ENCODE measurements at regions not wholly inside any gene's neighbourhood (a gene's known extent, or its start where the extent isn't known, plus 50 kb on each side); places are given as distances from the start of the nearest gene placed in this dataset.

GRCh38 chr9:109609060-109609459, 111.0 kb upstream of the PTPN3 start:
- no peaks in the 10 kb centered on the region for H4K20me1 ChIP-seq (replicated peaks; ENCODE audit: control insufficient read depth, extremely low read depth, insufficient read depth, low read length)
- ChIA-PET CTCF (interaction anchor here (1.9 kb wide), 1 partner anchor 209 kb away, joined by 6 read pairs; no protein-coding TSS in a partner anchor), POLR2A (no interaction called here)
- no peaks in the 10 kb centered on the region for H3K9me3 ChIP-seq (replicated peaks; ENCODE audit: control insufficient read depth, insufficient read depth, low read length)
- BruUV-seq (replicated peaks), result no TSS peak
- no peak overlapping the region for H3K9ac ChIP-seq (replicated peaks; ENCODE audit: extremely low read depth, insufficient read depth, low read length)
- intact Hi-C loops (cut with micrococcal nuclease) (no loop called here), dilution Hi-C loops (cut with MboI; ENCODE audit: extremely low pct_ligation_motif_present, low sequenced_read_pairs) (no loop called here)
- no peaks in the 10 kb centered on the region for H3K9me1 ChIP-seq (replicated peaks; ENCODE audit: control insufficient read depth, extremely low read depth, insufficient read depth, low read length)
- H3K27ac ChIP-seq (ENCODE audit: insufficient read depth, low read depth, low read length), result no peak overlapping the region
- H3K4me1 ChIP-seq (ENCODE audit: control insufficient read depth, extremely low read depth, insufficient read depth, low read length), result no peaks in the 10 kb centered on the region
- H3K4me2 ChIP-seq (ENCODE audit: insufficient read depth, low read length), result no peak overlapping the region
- no peak for FAIRE-seq
- H3K36me3 ChIP-seq (ENCODE audit: control insufficient read depth in 2 of 2, extremely low read depth in 1 of 2, insufficient read depth in 2 of 2, low read length in 2 of 2), result no peaks in the 10 kb centered on the region
- no peak for DNase-seq (ENCODE audit: low read depth, low spot score)
- H2AFZ ChIP-seq (ENCODE audit: low read depth, low read length), result no peak overlapping the region
- no peaks in the 10 kb centered on the region for H3K27me3 ChIP-seq (ENCODE audit: control insufficient read depth in 2 of 2, insufficient read depth in 2 of 2, low read length in 2 of 2)
- H3K4me3 ChIP-seq (replicated peaks in 1 of 3; ENCODE audit: insufficient read depth in 1 of 3, low read depth in 1 of 3, low read length in 3 of 3), result no peak overlapping the region
- TF ChIP-seq EZH2 (IDR thresholded peaks at IDR 0.05; ENCODE audit: borderline replicate concordance, low read depth, low read length, severe bottlenecking) (no peak), MYC (IDR thresholded peaks at IDR 0.05; ENCODE audit: low read depth, low read length) (no peak), POLR2A (IDR thresholded peaks at IDR 0.05; ENCODE audit: low read depth, low read length) (no peak), POLR2AphosphoS5 (IDR thresholded peaks at IDR 0.05; ENCODE audit: insufficient read depth, low read depth, low read length) (no peak), GATA2 (IDR thresholded peaks at IDR 0.05; ENCODE audit: insufficient read depth, insufficient read length, low read depth, low read length) (no peak), MAX (IDR thresholded peaks at IDR 0.05; ENCODE audit: insufficient read depth, insufficient read length) (no peak), FOS (IDR thresholded peaks at IDR 0.05; ENCODE audit: borderline replicate concordance, insufficient read depth, low read length) (no peak), JUN (IDR thresholded peaks at IDR 0.05; ENCODE audit: borderline replicate concordance, insufficient read depth, insufficient read length, low read depth) (no peak), CTCF (IDR thresholded peaks at IDR 0.05; ENCODE audit: extremely low read depth in 1 of 2, insufficient read depth in 1 of 2, low read depth in 1 of 2, low read length in 2 of 2) (no peak)
- H3K79me2 ChIP-seq (ENCODE audit: control insufficient read depth, insufficient read depth, low read length), result no peaks in the 10 kb centered on the region

Measured in endothelial cell of umbilical vein (primary cell).